OCI-M1 (cell line): ENCODE measurements at regions not wholly inside any gene's neighbourhood (a gene's known extent, or its start where the extent isn't known, plus 50 kb on each side); places are given as distances from the start of the nearest gene placed in this dataset.
"Not testable (repeated sequence)": the region's sequence is repeated elsewhere in the genome, so short reads cannot be mapped to it uniquely, and the experiment has no call there.

Experiments used
- DNase-seq: peaks from one replicate; lab custom pipeline; 2025; lab: John Stamatoyannopoulos, UW

- DNase-seq = no peak
Measured at GRCh38 chr7:34390103-34390502, 267.9 kb upstream of the NPSR1 start.

- no peak for DNase-seq
Measured at GRCh38 chr7:34392972-34393371, 265.0 kb upstream of the NPSR1 start.

GRCh38 chr7:34396437-34397064 lies 261.5 kb upstream of the NPSR1 start:
- no peak for DNase-seq

- no peak for DNase-seq
Measured at GRCh38 chr7:34401776-34402175, 256.2 kb upstream of the NPSR1 start.

- DNase-seq = no peak
Measured at GRCh38 chr7:34406848-34407530, 251.0 kb upstream of the NPSR1 start.

- no peak for DNase-seq
Measured at GRCh38 chr7:34407586-34407985, 250.4 kb upstream of the NPSR1 start.

- DNase-seq = no peak
Measured at GRCh38 chr7:34417781-34418180, 240.2 kb upstream of the NPSR1 start.

GRCh38 chr7:34421526-34421925 lies 236.5 kb upstream of the NPSR1 start:
- DNase-seq = no peak

- no peak for DNase-seq
Measured at GRCh38 chr7:34425194-34425593, 232.8 kb upstream of the NPSR1 start.

- DNase-seq = no peak
Measured at GRCh38 chr7:34425631-34426384, 232.2 kb upstream of the NPSR1 start.

GRCh38 chr7:34430456-34430855 lies 227.6 kb upstream of the NPSR1 start:
- DNase-seq = peak; percentile 0

GRCh38 chr7:34438436-34438835 lies 219.6 kb upstream of the NPSR1 start:
- peak; percentile 11 for DNase-seq

GRCh38 chr7:34445653-34446052 lies 212.4 kb upstream of the NPSR1 start:
- no peak for DNase-seq

GRCh38 chr7:34448531-34448930 lies 209.5 kb upstream of the NPSR1 start:
- DNase-seq = not testable (repeated sequence)

- no peak for DNase-seq
Measured at GRCh38 chr7:34449765-34450164, 208.3 kb upstream of the NPSR1 start.

GRCh38 chr7:34451183-34451582 lies 206.8 kb upstream of the NPSR1 start:
- no peak for DNase-seq

GRCh38 chr7:34451923-34452322 lies 206.1 kb upstream of the NPSR1 start:
- no peak for DNase-seq

GRCh38 chr7:34452363-34452762 lies 205.7 kb upstream of the NPSR1 start:
- DNase-seq = no peak

- DNase-seq = no peak
Measured at GRCh38 chr7:34453150-34453549, 204.9 kb upstream of the NPSR1 start.

GRCh38 chr7:34454381-34454780 lies 203.6 kb upstream of the NPSR1 start:
- DNase-seq = no peak

GRCh38 chr7:34457329-34457728 lies 200.7 kb upstream of the NPSR1 start:
- DNase-seq = no peak

- DNase-seq = no peak
Measured at GRCh38 chr7:34463830-34464229, 194.2 kb upstream of the NPSR1 start.

- no peak for DNase-seq
Measured at GRCh38 chr7:34471844-34472243, 186.2 kb upstream of the NPSR1 start.
